H1 (cell line): ENCODE measurements at regions not wholly inside any gene's neighbourhood (a gene's known extent, or its start where the extent isn't known, plus 50 kb on each side); places are given as distances from the start of the nearest gene placed in this dataset.

Experiments
- CTCF ChIA-PET: fragments of 300-600 bp; sonication (Branson Sonifier 250); formaldehyde crosslinking; loops from one replicate; lab custom pipeline; 2021; ENCODE audit not compliant: partially characterized antibody; lab: Charles Lee
- POLR2A ChIA-PET: fragments of 300-600 bp; sonication (Branson Sonifier 250); formaldehyde crosslinking; loops from one replicate; lab custom pipeline; 2021; ENCODE audit warnings: inconsistent platforms; ENCODE audit not compliant: partially characterized antibody; lab: Charles Lee
- DNase-seq, 2 experiments: peaks; one replicate each; pipeline versions ENCODE4 v3.0.0 to v3.0.0-alpha.2; 2010 to 2022; ENCODE audit warnings: low spot score in 2 of 2, low read depth in 1 of 2, mixed read lengths in 1 of 2
- FAIRE-seq: peaks from 2 replicates; lab custom pipeline; 2011; peaks lifted over from hg19 to GRCh38; lab: Jason Lieb, UNC
- H2AFZ ChIP-seq: 2 replicates; pipeline ENCODE4 v1.8.1; 2012; ENCODE audit warnings: low read length, inconsistent platforms
- H2AK5ac ChIP-seq: 2 replicates; pipeline ENCODE4 v1.6.1; 2013; ENCODE audit warnings: low read depth, low read length
- H2BK120ac ChIP-seq: replicated peaks from 2 replicates; pipeline ENCODE3; 2013; ENCODE audit warnings: low read depth, low read length, inconsistent platforms
- H2BK12ac ChIP-seq: 2 replicates; pipeline ENCODE4 v1.6.1; 2013; ENCODE audit warnings: low read depth, low read length
- H2BK15ac ChIP-seq: 2 replicates; pipeline ENCODE4 v1.6.1; 2013; ENCODE audit warnings: low read length
- H2BK20ac ChIP-seq: 2 replicates; pipeline ENCODE4 v1.6.1; 2013; ENCODE audit warnings: low read length
- H2BK5ac ChIP-seq: 2 replicates; pipeline ENCODE4 v1.6.1; 2013; ENCODE audit warnings: low read depth, low read length
- H3K14ac ChIP-seq: 2 replicates; pipeline ENCODE4 v1.6.1; 2013; ENCODE audit warnings: inconsistent platforms; ENCODE audit not compliant: insufficient read length
- H3K18ac ChIP-seq: 2 replicates; pipeline ENCODE4 v1.6.1; 2013; ENCODE audit warnings: low read length; ENCODE audit errors: extremely low read depth
- H3K23ac ChIP-seq: 2 replicates; pipeline ENCODE4 v1.6.1; 2013; ENCODE audit warnings: inconsistent platforms; ENCODE audit not compliant: insufficient read length
- H3K23me2 ChIP-seq: 2 replicates; pipeline ENCODE4 v1.6.1; 2013; ENCODE audit warnings: low read depth, low read length
- H3K27ac ChIP-seq: 2 replicates; pipeline ENCODE4 v1.6.1; 2011; ENCODE audit warnings: low read depth, low read length, inconsistent platforms
- H3K27me3 ChIP-seq, 4 experiments: replicated peaks in 1 of 4; 1 replicate in 1 of 4; 2 replicates in 3 of 4; pipeline versions ENCODE4 v1.6.1 to v1.8.1; 2011 to 2013; ENCODE audit warnings: low read length in 3 of 4, mild to moderate bottlenecking in 3 of 4, inconsistent platforms in 2 of 4, mixed read lengths in 2 of 4, moderate library complexity in 1 of 4; ENCODE audit not compliant: control insufficient read depth in 3 of 4, insufficient read depth in 3 of 4; ENCODE audit errors: extremely low read depth in 1 of 4
- H3K36me3 ChIP-seq, 4 experiments: 2 replicates each; pipeline versions ENCODE4 v1.6.1 to v1.8.1; 2011 to 2013; ENCODE audit warnings: mild to moderate bottlenecking in 4 of 4, low read length in 3 of 4, moderate library complexity in 2 of 4, control low read depth in 1 of 4, inconsistent platforms in 1 of 4; ENCODE audit not compliant: insufficient read depth in 4 of 4, control insufficient read depth in 2 of 4
- H3K4ac ChIP-seq: replicated peaks from 2 replicates; pipeline ENCODE3; 2013; ENCODE audit warnings: low read length, low read depth, mixed read lengths, inconsistent platforms; ENCODE audit not compliant: insufficient read length
- H3K4me1 ChIP-seq, 4 experiments: replicated peaks in 1 of 4; 1 replicate in 1 of 4; 2 replicates in 3 of 4; pipeline versions ENCODE4 v1.6.1 to v1.8.1; 2011 to 2013; ENCODE audit warnings: low read length in 3 of 4, inconsistent platforms in 2 of 4, mixed read lengths in 1 of 4; ENCODE audit not compliant: insufficient read depth in 4 of 4, control insufficient read depth in 3 of 4
- H3K4me2 ChIP-seq, 2 experiments: 2 replicates each; pipeline versions ENCODE4 v1.6.1 to v1.8.1; 2011 to 2013; ENCODE audit warnings: low read depth in 2 of 2, low read length in 2 of 2, control low read depth in 1 of 2, inconsistent platforms in 1 of 2, mild to moderate bottlenecking in 1 of 2; ENCODE audit not compliant: insufficient read depth in 1 of 2
- H3K4me3 ChIP-seq, 4 experiments: fragments of 200-600, 300-600 bp in 1 of 4; sonication (generic), shearing (Covaris generic), sonication (Bioruptor Twin) in 1 of 4; 2 replicates each; pipeline versions ENCODE4 v1.5.1 to v1.8.1; 2011 to 2016; ENCODE audit warnings: low read length in 4 of 4, low read depth in 3 of 4, control low read depth in 2 of 4, inconsistent platforms in 2 of 4, mild to moderate bottlenecking in 2 of 4, mixed read lengths in 1 of 4, moderate library complexity in 1 of 4; ENCODE audit not compliant: insufficient read depth in 2 of 4; ENCODE audit errors: extremely low read depth in 1 of 4
- H3K56ac ChIP-seq: replicated peaks from 2 replicates; pipeline ENCODE3; 2013; ENCODE audit warnings: low read depth, mild to moderate bottlenecking, mixed read lengths, low read length, inconsistent platforms; ENCODE audit not compliant: insufficient read length
- H3K79me1 ChIP-seq: 2 replicates; pipeline ENCODE4 v1.6.1; 2013; ENCODE audit warnings: low read depth, low read length, control low read depth
- H3K79me2 ChIP-seq, 2 experiments: 2 replicates each; pipeline versions ENCODE4 v1.6.1 to v1.8.1; 2012 to 2013; ENCODE audit warnings: low read length in 2 of 2, mild to moderate bottlenecking in 2 of 2, inconsistent platforms in 1 of 2; ENCODE audit not compliant: insufficient read depth in 2 of 2, control insufficient read depth in 1 of 2
- H3K9ac ChIP-seq, 4 experiments: replicated peaks in 1 of 4; 1 replicate in 1 of 4; 2 replicates in 3 of 4; pipeline versions ENCODE4 v1.6.1 to v1.8.1; 2011 to 2013; ENCODE audit warnings: low read depth in 3 of 4, low read length in 3 of 4, control low read depth in 2 of 4, mild to moderate bottlenecking in 2 of 4, moderate library complexity in 2 of 4, inconsistent platforms in 1 of 4; ENCODE audit errors: extremely low read depth in 1 of 4
- H3K9me3 ChIP-seq, 2 experiments: 2 replicates each; pipeline versions ENCODE4 v1.6.1 to v1.8.1; 2012 to 2013; ENCODE audit warnings: mild to moderate bottlenecking in 2 of 2, moderate library complexity in 2 of 2, control low read depth in 1 of 2, inconsistent platforms in 1 of 2, low read depth in 1 of 2, low read length in 1 of 2, mixed read lengths in 1 of 2; ENCODE audit not compliant: insufficient read depth in 2 of 2
- H4K20me1 ChIP-seq, 2 experiments: replicated peaks in 1 of 2; 2 replicates each; pipeline versions ENCODE3 to v1.8.1; 2011 to 2013; ENCODE audit warnings: inconsistent platforms in 2 of 2, low read length in 2 of 2, mild to moderate bottlenecking in 1 of 2; ENCODE audit not compliant: insufficient read depth in 2 of 2, control insufficient read depth in 1 of 2
- H4K5ac ChIP-seq: 2 replicates; pipeline ENCODE4 v1.6.1; 2013; ENCODE audit warnings: low read length, low read depth, mixed read lengths, inconsistent platforms; ENCODE audit not compliant: insufficient read length
- H4K8ac ChIP-seq: 2 replicates; pipeline ENCODE4 v1.8.0; 2013; ENCODE audit warnings: mild to moderate bottlenecking, moderate library complexity, low read length, inconsistent platforms; ENCODE audit not compliant: insufficient read depth; ENCODE audit errors: extremely low read depth
- H4K91ac ChIP-seq: replicated peaks from 2 replicates; pipeline ENCODE3; 2013; ENCODE audit warnings: low read length, mixed read lengths, inconsistent platforms; ENCODE audit not compliant: insufficient read length
- ASH2L ChIP-seq: fragments of 200-600, 300-600 bp; sonication (generic); IDR thresholded peaks from one replicate; pipeline ENCODE4 v1.7.1; 2017; ENCODE audit warnings: low read length
- CBX5 ChIP-seq: fragments of 300-800, 300-1000 bp; sonication (generic); IDR thresholded peaks from 2 replicates; pipeline ENCODE4 v1.7.1; 2016; ENCODE audit warnings: antibody characterized with exemption, low read length, low read depth
- CTBP2 ChIP-seq: IDR thresholded peaks from 2 replicates; pipeline ENCODE4 v1.7.0; 2011; ENCODE audit warnings: borderline replicate concordance, mild to moderate bottlenecking, moderate library complexity, mixed read lengths, low read length; ENCODE audit not compliant: insufficient read depth, insufficient read length
- E2F6 ChIP-seq: IDR thresholded peaks from 2 replicates; pipeline ENCODE4 v1.6.1; 2012; ENCODE audit warnings: inconsistent platforms
- GTF2F1 ChIP-seq: IDR thresholded peaks from 2 replicates; pipeline ENCODE4 v1.6.1; 2012; ENCODE audit warnings: low read depth, low read length, improper control_type of control experiment, borderline replicate concordance
- JUND ChIP-seq: IDR thresholded peaks from 2 replicates; pipeline ENCODE4 v1.6.1; 2011; ENCODE audit warnings: mild to moderate bottlenecking, improper control_type of control experiment, low read length
- KDM5A ChIP-seq: fragments of 200-600 bp; IDR thresholded peaks from 2 replicates; pipeline ENCODE4 v1.7.1; 2012; ENCODE audit warnings: mild to moderate bottlenecking, low read length, inconsistent platforms, mixed read lengths
- SIRT6 ChIP-seq: IDR thresholded peaks from one replicate; pipeline ENCODE4 v1.7.1; 2012; ENCODE audit warnings: low read length, inconsistent platforms
- USF2 ChIP-seq: IDR thresholded peaks from 2 replicates; pipeline ENCODE4 v1.6.1; 2011; ENCODE audit warnings: low read length, improper control_type of control experiment

GRCh38 chr6:71453371-71453706, 164.7 kb downstream of the OGFRL1 start:
- no peaks in the 10 kb centered on the region for H3K23me2 ChIP-seq
- no peaks in the 10 kb centered on the region for H3K4me1 ChIP-seq
- no peak overlapping the region for H4K91ac ChIP-seq
- no peak for DNase-seq
- H3K4me3 ChIP-seq: no peak overlapping the region
- no peak overlapping the region for H3K4ac ChIP-seq
- no peak overlapping the region for H2BK15ac ChIP-seq
- H4K8ac ChIP-seq: no peak overlapping the region
- H3K79me1 ChIP-seq: no peaks in the 10 kb centered on the region
- H3K79me2 ChIP-seq: no peaks in the 10 kb centered on the region
- no peak overlapping the region for H2AK5ac ChIP-seq
- no peak overlapping the region for H3K4me2 ChIP-seq
- H2BK12ac ChIP-seq: 0 out of 2 replicates have a peak overlapping the region, but pooled peaks have one; percentile 68
- H3K56ac ChIP-seq: no peak overlapping the region
- no peak overlapping the region for H4K5ac ChIP-seq
- no peak overlapping the region for H2BK5ac ChIP-seq
- TF ChIP-seq CBX5: no peak
- TF ChIP-seq GTF2F1: no peak
- TF ChIP-seq SIRT6: no peak
- no peak for TF ChIP-seq JUND
- TF ChIP-seq ASH2L: no peak
- TF ChIP-seq E2F6: no peak
- no peak for TF ChIP-seq CTBP2
- no peak for TF ChIP-seq KDM5A
- no peak for TF ChIP-seq USF2
- H3K36me3 ChIP-seq: no peaks in the 10 kb centered on the region
- ChIA-PET POLR2A (no interaction called here), CTCF (no interaction called here)
- H3K27ac ChIP-seq: no peak overlapping the region
- H3K23ac ChIP-seq: no peak overlapping the region
- H3K9me3 ChIP-seq: no peaks in the 10 kb centered on the region
- no peak overlapping the region for H2BK20ac ChIP-seq
- no peak overlapping the region for H3K9ac ChIP-seq
- no peak overlapping the region for H3K14ac ChIP-seq
- H3K27me3 ChIP-seq: no peaks in the 10 kb centered on the region
- H2AFZ ChIP-seq: no peak overlapping the region
- H4K20me1 ChIP-seq: no peaks in the 10 kb centered on the region
- H3K18ac ChIP-seq: no peak overlapping the region
- no peak for FAIRE-seq
- H2BK120ac ChIP-seq: no peak overlapping the region
